Activated naive CD4-positive, alpha-beta T cell (primary cell): ENCODE measurements at regions not wholly inside any gene's neighbourhood (a gene's known extent, or its start where the extent isn't known, plus 50 kb on each side); places are given as distances from the start of the nearest gene placed in this dataset.
"Not testable (repeated sequence)": the region's sequence is repeated elsewhere in the genome, so short reads cannot be mapped to it uniquely, and the experiment has no call there.

Source experiments
- DNase-seq, 4 experiments: peaks; one replicate each; lab custom pipeline; 2025; lab: John Stamatoyannopoulos, UW

DNA sequence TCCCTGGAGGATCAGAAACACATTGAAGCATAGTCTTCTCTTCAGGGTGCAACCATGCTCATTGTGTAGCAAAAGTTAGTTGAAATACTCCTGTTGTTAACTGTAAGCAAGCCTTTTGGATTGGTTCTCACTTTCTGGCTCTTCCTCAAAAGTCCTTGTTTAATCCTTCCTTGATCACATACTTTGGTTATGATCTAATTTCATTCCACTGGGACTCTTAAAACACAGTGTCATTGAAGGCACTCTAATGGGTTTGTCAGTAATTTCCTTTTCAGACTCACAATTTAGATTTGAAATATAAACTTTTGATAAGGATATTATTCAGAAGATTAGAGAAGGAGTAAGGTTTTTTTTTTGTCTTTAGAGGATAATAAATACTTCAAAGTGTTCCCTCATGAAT is 451.7 kb upstream of the SGO1 start:
- no peak for DNase-seq

DNA sequence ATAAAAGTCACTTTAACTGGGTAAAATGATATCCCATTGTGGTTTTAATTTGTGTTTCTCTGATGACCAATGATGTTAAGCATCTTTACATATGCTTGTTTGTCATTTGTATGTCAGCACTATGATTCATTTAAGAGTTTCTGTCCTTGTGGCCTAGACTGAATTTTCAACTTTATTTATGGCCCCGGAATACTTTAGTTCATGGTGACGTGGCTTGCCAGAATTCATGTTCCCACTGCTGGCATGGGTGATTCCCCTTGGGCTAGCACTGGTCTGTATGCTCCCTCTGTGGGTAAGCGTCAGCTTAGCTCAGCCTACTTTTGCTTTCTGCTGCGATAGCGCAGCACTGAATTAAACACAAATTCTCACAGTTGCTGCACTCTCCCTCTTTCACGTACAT is 436.3 kb upstream of the SGO1 start:
- no peak for DNase-seq

DNA sequence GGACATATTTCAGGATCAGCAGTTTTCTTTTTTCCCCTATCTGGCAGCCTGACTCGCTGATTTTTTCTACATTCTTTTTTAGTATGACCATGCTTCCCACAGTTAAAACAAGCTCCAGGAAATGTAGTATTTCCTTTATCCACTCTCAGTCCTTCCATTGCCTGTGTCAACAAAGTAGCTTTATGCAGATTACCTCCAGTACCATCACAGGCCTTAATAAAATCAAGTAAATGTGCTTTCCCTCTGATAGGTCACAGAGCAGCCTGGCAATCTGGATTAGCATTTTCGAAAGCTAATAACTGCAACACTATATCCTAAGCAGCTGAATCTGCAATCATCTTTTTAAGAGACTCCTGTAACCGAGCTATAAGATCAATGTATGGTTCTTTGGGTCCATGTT is 432.6 kb upstream of the SGO1 start:
- DNase-seq: not testable (repeated sequence)

DNA sequence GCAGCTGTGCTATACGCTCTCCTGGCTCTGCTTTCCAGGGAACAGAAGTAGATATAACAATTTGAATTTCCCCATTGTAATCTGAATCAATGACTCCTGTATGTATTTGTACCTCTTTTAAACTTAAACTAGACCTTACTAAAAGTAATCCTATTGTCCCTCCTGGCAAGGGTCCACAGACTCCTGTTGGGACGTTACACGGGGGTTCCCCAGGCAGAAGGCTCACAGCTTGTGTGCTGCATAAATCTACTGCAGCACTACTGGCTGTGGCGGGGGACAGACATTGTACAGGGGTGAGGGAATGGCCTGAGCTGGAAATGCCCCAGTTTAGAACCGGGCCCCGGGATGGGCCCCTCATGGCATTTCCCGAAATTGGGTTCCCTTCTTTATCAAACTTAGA is 432.2 kb upstream of the SGO1 start:
- DNase-seq: not testable (repeated sequence)

DNA sequence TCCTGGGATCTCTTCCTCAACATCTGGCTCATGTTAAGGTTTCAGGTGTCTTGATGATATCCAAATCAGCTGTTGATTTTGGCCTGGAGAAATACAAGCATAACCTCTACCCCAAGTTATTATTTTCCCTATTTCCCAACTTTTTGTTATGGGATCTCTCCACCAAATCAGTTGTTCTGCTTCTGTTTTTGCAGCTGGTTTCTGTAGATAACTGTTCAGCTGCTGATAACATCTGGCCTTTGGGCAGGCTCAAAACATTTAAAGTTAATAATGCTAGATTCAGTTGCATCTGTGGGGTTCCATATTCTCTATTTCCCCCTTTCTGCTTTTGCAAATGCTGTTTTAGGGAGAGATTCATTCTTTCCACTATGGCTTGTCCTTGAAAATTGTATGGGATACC is 430.0 kb upstream of the SGO1 start:
- DNase-seq: not testable (repeated sequence)

DNA sequence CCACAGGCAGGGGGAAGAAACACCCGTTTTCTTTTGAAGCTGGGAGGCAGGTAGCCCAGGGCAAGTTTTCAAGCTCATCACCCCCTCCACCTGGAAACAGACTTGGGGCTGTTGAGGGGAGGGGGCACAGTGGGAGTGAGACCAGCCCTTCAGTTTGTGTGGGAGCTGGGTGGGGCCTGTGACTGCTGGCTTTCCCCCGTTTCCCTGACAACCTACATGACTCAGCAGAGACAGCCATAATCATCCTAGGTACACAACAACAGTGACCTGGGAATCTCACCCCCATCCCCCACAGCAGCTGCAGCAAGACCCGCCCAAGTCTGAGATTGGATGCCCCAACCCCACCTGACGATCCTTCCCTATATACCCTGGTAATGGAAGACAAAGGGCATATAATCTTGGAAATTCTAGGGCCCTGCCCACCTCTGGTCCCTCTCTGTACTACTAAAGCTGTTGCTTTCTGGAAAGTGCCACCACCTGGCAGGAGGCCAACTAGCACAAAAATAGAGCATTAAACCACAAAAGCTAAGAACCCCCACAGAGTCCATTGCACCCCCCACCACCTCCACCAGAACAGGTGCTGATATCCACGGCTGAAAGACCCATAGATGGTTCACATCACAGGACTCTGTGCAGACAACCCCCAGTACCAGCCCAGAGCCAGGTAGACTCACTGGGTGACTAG is 422.2 kb upstream of the SGO1 start:
- DNase-seq: no peak

DNA sequence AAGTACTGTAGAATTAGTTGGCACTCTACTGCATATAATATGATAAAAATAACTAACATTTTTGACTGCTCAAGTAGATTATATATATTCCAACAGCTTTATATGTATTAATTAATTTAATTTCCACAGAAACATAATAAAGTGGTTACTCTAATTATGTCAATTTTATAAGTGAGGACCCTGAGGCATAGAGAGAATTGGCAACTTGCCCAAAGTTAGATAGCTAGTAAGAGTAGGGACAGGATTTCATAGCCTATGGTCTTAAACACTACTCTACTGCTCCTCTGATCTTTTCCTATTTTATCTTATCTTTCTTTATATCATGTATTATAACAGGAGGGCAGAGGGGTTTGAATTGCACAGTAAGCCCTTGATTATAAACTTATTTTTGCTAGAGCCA is 418.7 kb upstream of the SGO1 start:
- DNase-seq: no peak

DNA sequence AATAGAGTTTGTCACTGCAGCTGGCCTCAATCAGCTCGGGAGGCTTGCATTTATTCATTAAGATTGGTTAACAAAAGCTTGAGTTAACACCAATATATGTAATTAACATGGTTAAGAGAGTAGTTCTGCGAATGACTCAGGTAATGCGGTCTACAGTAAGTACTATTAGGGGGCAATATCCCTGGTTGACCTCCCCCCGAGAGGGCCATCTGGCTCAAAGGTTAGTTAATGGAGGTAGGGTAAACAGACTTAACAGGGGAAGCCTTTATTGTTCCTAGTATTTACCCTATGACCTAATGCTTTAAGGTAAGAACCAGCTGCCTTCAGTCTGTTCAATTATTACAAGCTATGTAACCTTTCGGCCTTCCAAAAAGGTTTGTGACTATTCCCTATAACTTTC is 403.3 kb upstream of the SGO1 start:
- DNase-seq: no peak

DNA sequence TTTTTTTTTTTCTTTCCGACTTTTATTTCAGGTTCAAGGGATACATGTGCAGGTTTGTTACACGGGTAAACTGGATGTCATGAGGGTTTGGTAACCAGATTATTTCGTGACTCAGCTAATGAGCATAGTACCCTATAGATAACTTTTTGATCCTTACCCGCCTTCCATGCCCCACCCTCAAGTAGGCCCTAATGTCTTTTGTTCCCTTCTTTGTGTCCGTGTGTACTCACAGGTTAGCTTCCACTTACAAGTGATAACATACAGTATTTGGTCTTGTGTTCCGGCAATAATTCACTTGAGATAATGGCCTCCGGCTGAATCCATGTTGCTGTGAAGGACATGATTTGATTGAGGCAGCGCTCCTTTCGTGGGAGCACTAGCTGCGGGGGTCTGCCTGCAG is 402.8 kb upstream of the SGO1 start:
- DNase-seq: no peak

DNA sequence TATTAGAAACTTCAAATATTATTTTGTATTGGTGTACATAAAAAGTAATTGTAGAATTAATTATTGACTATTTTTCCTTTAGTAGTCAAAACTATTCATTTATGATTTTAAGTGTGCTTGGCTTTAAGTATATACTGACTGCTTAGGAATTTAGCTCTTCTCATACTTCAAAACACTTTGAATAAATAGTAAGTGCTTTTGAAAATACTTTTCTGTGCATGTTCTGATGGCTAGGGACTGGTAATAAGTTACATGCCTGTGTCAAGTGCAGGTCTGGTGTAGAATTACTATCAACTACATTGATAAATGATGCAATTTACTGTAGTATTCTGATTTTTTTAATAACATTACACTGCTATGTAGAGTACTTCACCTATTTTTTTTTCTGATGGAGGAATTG is 397.6 kb upstream of the SGO1 start:
- DNase-seq: no peak

DNA sequence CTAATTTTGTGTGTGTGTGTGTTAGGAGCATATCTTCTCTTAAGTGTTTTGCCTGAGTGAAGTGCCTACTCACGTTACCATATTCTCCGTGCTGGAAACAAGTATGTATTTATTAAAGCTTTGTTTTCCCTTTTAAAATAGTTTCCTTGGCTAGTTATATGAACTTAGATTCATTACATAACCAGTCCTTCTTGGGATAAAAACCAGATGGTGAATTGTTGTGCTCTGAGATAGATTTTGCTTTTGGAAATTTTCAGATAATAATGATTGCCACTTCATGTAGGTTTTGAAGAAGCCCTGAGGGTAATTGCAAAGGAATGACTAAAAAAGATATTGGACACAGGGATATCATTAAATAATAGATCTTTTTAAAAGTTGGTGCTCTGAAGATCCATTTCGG is 390.2 kb upstream of the SGO1 start:
- DNase-seq: no peak

DNA sequence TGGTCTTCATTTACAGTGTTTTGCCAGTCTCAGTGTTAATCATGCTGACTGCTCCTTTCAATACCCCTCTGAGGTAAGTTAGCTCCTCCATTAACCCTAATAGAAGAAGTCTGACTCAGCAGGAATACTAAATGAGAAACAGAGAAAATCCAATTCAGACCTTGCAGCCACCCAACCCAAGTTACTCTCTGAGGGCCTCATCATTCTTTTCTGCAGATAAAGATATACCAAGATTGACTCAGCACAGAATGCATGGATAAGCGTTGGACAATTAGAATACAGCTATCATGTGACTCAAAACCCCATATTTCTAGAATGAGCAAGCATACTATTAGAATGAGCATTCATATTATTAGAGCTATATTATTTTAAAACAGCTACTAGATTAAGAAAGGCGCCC is 389.1 kb upstream of the SGO1 start:
- DNase-seq: no peak

DNA sequence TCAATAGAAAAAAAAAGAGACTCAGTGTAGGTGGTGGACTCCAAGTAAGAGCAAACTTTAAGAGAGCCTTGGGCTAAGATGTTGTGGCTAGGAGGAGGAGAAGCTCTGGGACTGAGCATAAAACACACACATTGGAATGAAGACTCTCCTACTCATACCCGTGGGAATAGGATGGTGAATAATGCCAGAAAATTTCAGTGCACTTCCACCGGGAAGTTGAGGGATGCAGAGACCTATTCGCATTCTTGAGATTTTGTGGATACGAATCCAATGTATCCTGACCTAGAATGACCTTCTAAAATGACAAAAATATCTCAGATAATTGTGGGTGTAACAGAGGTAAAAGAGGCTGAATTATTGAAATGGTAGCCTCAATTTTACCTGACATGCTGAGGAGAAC is 388.7 kb upstream of the SGO1 start:
- DNase-seq: no peak

DNA sequence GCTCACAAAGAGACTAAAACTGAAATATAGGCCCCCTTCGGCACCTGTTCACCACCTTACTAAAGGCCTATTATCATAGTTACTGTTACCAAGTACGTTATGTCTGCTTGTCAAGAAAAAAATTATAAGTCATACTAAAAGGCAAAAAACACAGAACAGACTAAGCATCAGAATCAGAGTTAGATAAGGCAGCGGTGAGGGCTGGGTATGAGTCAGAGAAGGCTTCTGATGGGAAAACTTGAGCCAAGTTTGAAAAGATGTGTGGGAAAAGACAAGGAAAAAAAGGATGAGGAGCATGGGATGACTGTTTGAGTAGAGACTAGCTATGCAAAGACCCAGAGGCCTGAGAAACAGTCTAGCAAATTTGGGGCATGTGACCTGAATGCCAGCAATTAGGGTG is 387.2 kb upstream of the SGO1 start:
- no peak for DNase-seq

DNA sequence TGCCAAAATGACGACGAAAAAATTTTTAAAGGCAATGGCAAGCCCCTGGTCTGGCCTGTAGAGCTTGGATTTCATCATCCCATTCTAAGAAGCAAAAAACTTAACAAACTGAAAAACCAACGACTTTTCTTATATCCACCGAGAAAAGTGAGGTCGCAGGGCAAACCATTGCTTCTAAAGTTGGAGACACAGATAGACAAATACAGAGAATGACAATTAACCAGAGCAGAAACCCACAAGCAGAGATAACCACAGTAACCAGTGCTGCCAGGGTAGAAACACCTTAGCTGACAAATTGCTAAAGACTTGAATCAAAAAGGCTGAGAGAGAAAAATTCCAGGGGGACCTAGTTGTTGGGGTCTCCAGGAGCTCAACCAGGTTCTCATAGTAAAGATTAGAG is 386.5 kb upstream of the SGO1 start:
- DNase-seq: no peak

DNA sequence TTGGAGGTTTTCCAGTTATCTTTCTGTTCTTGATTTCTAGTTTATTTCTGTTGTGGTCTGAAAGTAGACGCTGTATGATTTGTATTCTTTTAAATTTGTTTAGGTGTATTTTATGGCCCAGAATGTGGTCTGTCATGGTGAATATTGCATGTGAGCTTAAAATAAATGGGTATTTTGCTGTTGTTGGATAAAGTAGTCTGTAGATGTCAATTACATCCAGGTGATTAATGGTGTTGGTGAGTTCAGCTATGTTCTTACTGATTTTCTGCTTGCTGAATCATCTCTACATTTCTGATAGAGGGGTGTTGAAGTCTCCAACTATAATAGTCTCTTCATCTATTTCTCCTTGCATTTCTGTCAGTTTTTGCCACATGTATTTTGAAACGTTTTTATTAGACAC is 383.3 kb upstream of the SGO1 start:
- no peak for DNase-seq

DNA sequence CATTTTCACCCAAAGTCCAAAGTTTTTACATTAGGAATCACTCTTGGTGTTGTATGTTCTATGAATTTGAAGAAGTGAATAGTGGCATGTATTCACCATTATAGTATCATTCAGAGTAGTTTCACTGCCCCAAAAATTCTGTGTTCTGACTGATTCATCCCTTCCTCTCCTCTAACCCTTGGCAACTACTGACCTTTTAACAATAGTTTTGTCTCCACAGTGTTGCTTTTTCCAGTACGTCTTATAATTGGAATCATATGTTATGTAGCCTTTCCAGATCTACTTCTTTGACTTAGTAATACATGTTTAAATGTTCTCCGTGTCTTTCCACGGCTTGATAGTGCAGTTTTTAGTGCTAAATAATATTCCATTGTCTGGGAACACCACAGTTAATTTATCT is 379.0 kb upstream of the SGO1 start:
- DNase-seq: no peak

DNA sequence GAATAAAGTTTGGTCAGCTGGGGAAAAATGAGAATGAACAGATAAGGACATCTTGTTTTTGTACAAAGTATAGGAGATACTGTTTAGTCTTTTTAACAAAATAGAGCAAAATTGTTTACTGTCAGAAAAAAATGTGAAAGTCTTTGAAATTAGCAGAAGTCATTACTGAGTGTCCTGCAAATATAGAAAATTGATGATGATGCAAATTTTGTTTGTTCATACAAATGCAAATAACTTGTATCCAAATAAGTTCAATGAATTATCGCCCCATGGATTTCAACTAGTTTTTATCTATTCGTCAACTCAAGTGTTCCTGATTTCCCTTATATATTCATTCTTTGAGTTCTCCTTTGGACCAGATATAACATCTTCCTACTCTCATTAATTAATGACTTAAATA is 378.0 kb upstream of the SGO1 start:
- no peak for DNase-seq

DNA sequence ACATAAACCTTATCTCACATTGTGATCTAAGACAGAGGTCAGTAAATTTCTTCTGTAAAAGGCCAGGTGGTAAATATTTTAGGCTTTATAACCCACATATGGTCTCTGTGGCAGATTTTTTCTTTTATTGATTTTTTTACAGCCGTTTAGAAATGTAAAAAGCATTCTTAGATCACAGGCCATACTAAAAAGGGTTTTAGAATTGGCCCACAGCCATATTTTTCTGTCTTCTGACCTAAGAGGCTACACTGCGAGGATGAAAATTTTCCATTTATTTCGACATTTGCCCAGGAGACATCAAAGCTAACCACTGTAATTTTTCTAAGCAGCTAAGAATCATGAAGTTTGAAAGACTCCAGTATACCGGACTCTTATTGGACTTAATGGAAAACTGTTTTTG is 377.2 kb upstream of the SGO1 start:
- DNase-seq: no peak

DNA sequence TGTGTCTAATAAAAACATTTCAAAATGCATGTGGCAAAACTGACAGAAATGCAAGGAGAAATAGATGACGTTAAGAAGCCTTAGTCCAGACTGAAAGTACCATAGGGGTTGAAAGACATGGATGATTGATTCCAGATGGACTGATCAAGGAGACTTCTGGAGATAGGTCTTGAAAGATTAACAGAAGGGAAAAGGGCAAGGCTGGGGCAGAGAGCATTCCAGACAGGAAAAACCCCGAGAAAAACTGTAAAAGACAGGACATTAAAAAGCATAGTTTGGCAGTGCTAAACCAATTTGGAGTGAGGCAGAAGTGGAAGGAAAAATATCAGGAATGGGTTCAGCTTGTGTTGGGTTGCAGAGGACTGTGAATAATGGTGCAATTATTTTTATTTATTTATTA is 375.2 kb upstream of the SGO1 start:
- no peak for DNase-seq

DNA sequence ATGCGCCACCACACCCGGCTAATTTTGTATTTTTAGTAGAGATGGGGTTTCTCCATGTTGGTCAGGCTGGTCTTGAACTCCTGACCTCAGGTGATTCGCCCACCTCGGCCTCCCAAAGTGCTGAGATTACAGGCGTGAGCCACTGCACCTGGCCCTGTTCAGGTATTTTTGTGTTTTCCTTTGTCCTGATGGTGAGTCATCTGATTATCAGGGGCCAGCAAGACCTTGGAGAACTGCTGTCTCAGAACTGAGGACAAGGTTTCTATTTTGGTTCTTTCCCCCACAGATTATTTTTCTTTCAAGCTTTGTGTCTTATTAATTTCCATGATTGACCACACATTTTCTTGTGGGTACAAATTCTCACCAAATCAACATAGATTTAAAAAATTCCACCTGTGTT is 374.4 kb upstream of the SGO1 start:
- DNase-seq: not testable (repeated sequence)

DNA sequence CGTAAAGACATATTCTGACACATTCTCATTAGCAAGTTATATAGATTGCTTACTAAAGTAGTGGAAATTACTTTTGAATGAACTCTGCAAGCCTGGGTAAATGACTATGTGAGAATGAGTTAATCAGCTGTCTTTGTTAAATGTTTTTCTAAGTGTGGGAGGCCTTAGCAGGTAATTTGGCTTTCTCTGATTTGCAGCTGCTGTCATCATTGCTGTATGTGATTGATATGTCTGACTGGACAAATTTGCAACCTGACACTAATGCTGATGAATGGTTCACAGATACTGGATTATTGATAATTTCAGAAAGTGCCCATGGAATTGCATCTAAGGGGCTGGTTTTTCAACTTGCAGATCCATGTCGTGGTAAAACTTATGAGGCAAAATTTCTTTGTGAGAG is 372.2 kb upstream of the SGO1 start:
- no peak for DNase-seq

DNA sequence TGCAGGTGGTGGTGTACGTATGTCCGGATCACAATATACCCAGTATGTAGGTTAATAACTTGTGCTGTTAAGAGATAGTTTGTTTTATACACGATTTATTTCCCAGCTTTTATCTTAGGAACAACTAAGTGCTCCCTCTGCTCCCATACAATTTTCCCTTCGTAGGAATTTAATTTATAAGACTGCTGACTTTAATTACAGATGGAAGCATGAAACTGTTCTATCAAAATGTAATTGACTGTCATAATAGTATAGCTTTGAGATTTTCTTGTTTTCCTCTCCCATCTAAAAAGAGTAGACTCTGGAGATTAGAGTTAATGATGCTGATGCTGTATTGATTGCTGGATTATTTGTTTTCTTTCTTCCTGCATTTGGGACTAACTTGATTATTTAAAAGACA is 370.7 kb upstream of the SGO1 start:
- DNase-seq: no peak

DNA sequence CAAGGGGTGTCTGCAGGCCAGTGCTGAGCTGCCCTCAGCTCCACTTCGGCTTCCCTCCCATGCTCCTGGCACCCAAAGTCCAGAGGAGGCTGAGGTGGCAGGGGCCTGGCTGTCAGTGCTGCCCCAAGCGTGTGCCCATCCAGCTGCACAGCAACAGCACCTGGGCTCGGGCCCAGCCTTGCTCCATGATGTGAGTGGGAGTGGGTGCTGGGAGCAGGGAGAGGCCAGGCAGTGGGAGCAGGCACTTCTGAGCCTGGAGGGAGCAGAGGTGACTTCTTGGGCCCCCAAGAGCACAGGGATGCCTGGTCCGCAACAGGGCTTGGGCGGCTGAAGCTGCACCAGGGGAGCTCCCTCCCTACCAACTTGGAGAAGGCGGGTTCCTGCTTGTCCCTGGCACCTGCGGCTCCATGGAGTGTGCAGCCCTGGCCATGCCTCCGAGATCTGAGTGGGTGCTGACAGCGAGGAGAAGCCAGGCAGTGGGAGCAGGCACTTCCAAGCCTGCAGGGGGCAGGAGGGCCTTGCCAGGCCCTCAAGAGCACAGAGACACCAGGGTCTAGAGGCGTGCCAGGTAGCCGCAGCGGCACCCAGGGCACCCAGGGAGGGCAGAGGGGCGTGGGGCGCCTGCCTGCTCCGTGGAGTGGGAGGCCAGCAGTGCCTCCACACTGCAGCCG is 366.7 kb upstream of the SGO1 start:
- no peak for DNase-seq
